ENCODE measurements at regions not wholly inside any gene's neighbourhood (a gene's known extent, or its start where the extent isn't known, plus 50 kb on each side); places are given as distances from the start of the nearest gene placed in this dataset.

GRCh38 chr7:114214466-114214865, 200.1 kb upstream of the FOXP2 start:
- H3K36me3 ChIP-seq (ENCODE audit: control insufficient read depth in 2 of 2, extremely low read depth in 1 of 2, insufficient read depth in 2 of 2, low read length in 2 of 2) = no peaks in the 10 kb centered on the region
- no peaks in the 10 kb centered on the region for H3K27me3 ChIP-seq (ENCODE audit: control insufficient read depth, extremely low read depth, insufficient read depth, low read length)
- no peak for DNase-seq (ENCODE audit: low read depth, low spot score)
- TF ChIP-seq CTCF (optimal IDR thresholded peaks at IDR 0.05 in 1 of 3, IDR thresholded peaks at IDR 0.05 in 1 of 3, conservative IDR thresholded peaks at IDR 0.05 in 1 of 3; ENCODE audit: extremely low read depth in 1 of 3, insufficient read depth in 2 of 3, low read length in 3 of 3) (no peak), EZH2 (IDR thresholded peaks at IDR 0.05; ENCODE audit: low read length) (no peak)
- no peaks in the 10 kb centered on the region for H3K4me1 ChIP-seq (ENCODE audit: control insufficient read depth, extremely low read depth, insufficient read depth, low read length)
- dilution Hi-C loops (cut with MboI; ENCODE audit: extremely low pct_ligation_motif_present, low sequenced_read_pairs) = no loop called here
- H3K4me3 ChIP-seq (ENCODE audit: control insufficient read depth in 2 of 3, extremely low read depth in 1 of 3, insufficient read depth in 2 of 3, low read depth in 1 of 3, low read length in 3 of 3) = no peak overlapping the region
- H4K20me1 ChIP-seq (ENCODE audit: control insufficient read depth, extremely low read depth, insufficient read depth, low read length) = no peaks in the 10 kb centered on the region
- no peak for FAIRE-seq
- no peaks in the 10 kb centered on the region for H3K9me3 ChIP-seq (ENCODE audit: control insufficient read depth, low read depth, low read length)
- H3K4me2 ChIP-seq (ENCODE audit: control insufficient read depth, extremely low read depth, insufficient read depth, low read depth, low read length) = no peak overlapping the region
- no peak overlapping the region for H3K9ac ChIP-seq (ENCODE audit: control insufficient read depth, extremely low read depth, insufficient read depth, low read length)
- no peak overlapping the region for H3K27ac ChIP-seq (ENCODE audit: control insufficient read depth, insufficient read depth, low read length)
- H3K9me1 ChIP-seq (ENCODE audit: control insufficient read depth, extremely low read depth, insufficient read depth, low read length) = no peaks in the 10 kb centered on the region
- H2AFZ ChIP-seq (ENCODE audit: control insufficient read depth, low read length) = no peak overlapping the region
- H3K79me2 ChIP-seq (ENCODE audit: control insufficient read depth, insufficient read depth, low read length) = no peaks in the 10 kb centered on the region

DNA sequence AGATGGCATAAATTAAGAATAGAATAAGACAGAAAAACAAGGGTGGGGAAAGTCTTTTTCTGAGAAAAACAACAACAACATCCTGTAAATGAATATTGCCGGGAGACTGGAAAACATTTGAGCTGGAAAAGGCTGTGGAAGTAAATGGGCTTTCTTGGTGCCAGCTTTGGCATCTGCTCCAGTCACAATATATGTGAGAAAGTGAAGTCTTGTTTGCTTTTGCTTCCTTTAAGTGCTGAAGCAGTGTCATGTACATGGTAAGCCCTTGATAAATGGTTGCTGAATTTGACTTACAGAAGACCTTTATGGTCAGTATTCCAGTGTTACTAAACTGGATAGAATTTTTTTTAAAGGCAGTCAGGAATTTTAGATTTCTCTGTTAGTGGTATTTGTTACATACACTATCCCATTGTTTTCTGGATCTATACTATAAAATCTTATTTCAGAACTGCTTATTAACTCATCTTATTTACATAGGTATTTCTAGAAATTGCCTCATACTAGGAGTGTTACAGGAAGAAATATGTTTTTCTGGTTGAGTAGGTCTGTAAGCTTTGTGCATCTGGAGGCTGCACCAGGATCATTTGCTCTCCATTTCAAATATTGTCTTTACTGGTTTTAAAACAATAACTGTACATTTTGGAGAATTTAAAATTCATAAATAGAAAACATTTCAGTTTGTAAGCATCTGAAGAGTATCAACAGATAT, 201.7 kb upstream of the FOXP2 start:
- TF ChIP-seq EZH2 (IDR thresholded peaks at IDR 0.05; ENCODE audit: low read length) = no peak
- TF ChIP-seq CTCF (optimal IDR thresholded peaks at IDR 0.05 in 1 of 3, IDR thresholded peaks at IDR 0.05 in 1 of 3, conservative IDR thresholded peaks at IDR 0.05 in 1 of 3; ENCODE audit: extremely low read depth in 1 of 3, insufficient read depth in 2 of 3, low read length in 3 of 3) = no peak
- Histone ChIP-seq H3K9ac (ENCODE audit: control insufficient read depth, extremely low read depth, insufficient read depth, low read length) (no peak overlapping the region), H3K36me3 (ENCODE audit: control insufficient read depth in 2 of 2, extremely low read depth in 1 of 2, insufficient read depth in 2 of 2, low read length in 2 of 2) (no peaks in the 10 kb centered on the region), H3K27ac (ENCODE audit: control insufficient read depth, insufficient read depth, low read length) (no peak overlapping the region), H3K4me2 (ENCODE audit: control insufficient read depth, extremely low read depth, insufficient read depth, low read depth, low read length) (no peak overlapping the region), H3K9me1 (ENCODE audit: control insufficient read depth, extremely low read depth, insufficient read depth, low read length) (no peaks in the 10 kb centered on the region), H3K4me3 (ENCODE audit: control insufficient read depth in 2 of 3, extremely low read depth in 1 of 3, insufficient read depth in 2 of 3, low read depth in 1 of 3, low read length in 3 of 3) (no peak overlapping the region), H2AFZ (ENCODE audit: control insufficient read depth, low read length) (no peak overlapping the region), H3K79me2 (ENCODE audit: control insufficient read depth, insufficient read depth, low read length) (no peaks in the 10 kb centered on the region), H3K27me3 (ENCODE audit: control insufficient read depth, extremely low read depth, insufficient read depth, low read length) (no peaks in the 10 kb centered on the region), H3K9me3 (ENCODE audit: control insufficient read depth, low read depth, low read length) (no peaks in the 10 kb centered on the region), H3K4me1 (ENCODE audit: control insufficient read depth, extremely low read depth, insufficient read depth, low read length) (no peaks in the 10 kb centered on the region), H4K20me1 (ENCODE audit: control insufficient read depth, extremely low read depth, insufficient read depth, low read length) (no peaks in the 10 kb centered on the region)
- FAIRE-seq (no peak), DNase-seq (ENCODE audit: low read depth, low spot score) (no peak)
- dilution Hi-C loops (cut with MboI; ENCODE audit: extremely low pct_ligation_motif_present, low sequenced_read_pairs) = no loop called here

All from keratinocyte (primary cell).